ENCODE measurements at regions not wholly inside any gene's neighbourhood (a gene's known extent, or its start where the extent isn't known, plus 50 kb on each side); places are given as distances from the start of the nearest gene placed in this dataset.
A peak's percentile ranks its signal among the peaks of the same experiment; 100 is the strongest.
"Not testable (repeated sequence)": the region's sequence is repeated elsewhere in the genome, so short reads cannot be mapped to it uniquely, and the experiment has no call there.

DNA sequence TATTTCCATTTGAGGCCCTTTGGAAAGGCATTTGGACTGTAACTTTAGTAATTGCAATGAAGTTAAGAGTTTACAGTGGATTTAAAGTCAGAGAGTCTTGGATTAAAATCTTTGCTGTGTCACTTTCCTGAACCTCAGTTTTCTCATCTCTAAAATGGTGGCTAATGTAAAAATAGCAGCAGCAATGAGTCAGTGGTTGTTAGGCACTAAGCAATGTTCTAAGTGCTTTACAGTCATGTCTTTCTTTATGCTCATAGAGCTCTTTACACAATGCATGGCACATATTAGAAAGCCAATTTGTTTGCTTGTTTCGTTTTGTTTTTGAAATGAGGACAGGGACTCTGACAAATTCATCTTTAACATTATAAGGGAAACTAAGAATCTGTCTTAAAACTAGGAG, 222.7 kb upstream of the DNAJC19 start:
- H3K4me3 ChIP-seq (ENCODE audit: low read depth in 1 of 3, low read length in 3 of 3), result no peak overlapping the region
- no peak for DNase-seq
- H3K36me3 ChIP-seq (ENCODE audit: control insufficient read depth in 3 of 3, insufficient read depth in 2 of 3, low read depth in 1 of 3, low read length in 3 of 3), result no peaks in the 10 kb centered on the region
- H3K27me3 ChIP-seq (ENCODE audit: control insufficient read depth in 3 of 3, insufficient read depth in 3 of 3, low read length in 3 of 3), result no peaks in the 10 kb centered on the region
- no peak overlapping the region for H3K27ac ChIP-seq (ENCODE audit: low read depth in 1 of 3, low read length in 2 of 3)
- no peak for FAIRE-seq
- no peaks in the 10 kb centered on the region for H3K9me3 ChIP-seq (ENCODE audit: control insufficient read depth in 2 of 2, insufficient read depth in 1 of 2, low read depth in 1 of 2, low read length in 1 of 2)
- H3K4me1 ChIP-seq (ENCODE audit: control insufficient read depth in 3 of 3, insufficient read depth in 2 of 3, low read depth in 1 of 3, low read length in 2 of 3), result no peaks in the 10 kb centered on the region
- 52 to 66% (median 52%) methylated on average over 1 of the region's 1 CpG for WGBS, 3 donors

DNA sequence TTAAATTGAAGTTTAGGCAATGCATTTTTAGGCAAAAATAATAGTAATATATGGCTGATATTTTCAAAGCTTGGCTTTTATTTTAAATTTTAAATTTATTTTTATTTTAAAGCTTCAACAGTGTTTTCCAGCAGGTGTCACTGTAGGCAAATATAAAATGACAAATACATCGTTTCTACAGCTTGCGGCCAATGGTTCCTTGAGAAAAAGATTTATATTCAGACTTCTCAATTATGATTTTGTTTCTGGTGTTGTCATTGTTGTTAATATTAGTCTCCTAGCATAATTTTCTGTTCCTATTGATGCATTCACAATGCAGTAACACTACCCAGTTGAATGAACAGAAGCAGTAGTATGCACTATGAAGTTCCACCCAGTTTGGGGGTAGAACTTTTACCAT, 220.7 kb upstream of the DNAJC19 start:
- DNase-seq, result no peak
- Histone ChIP-seq H3K27ac (ENCODE audit: low read depth in 1 of 3, low read length in 2 of 3) (no peak overlapping the region), H3K27me3 (ENCODE audit: control insufficient read depth in 3 of 3, insufficient read depth in 3 of 3, low read length in 3 of 3) (no peaks in the 10 kb centered on the region), H3K36me3 (ENCODE audit: control insufficient read depth in 3 of 3, insufficient read depth in 2 of 3, low read depth in 1 of 3, low read length in 3 of 3) (no peaks in the 10 kb centered on the region), H3K9me3 (ENCODE audit: control insufficient read depth in 2 of 2, insufficient read depth in 1 of 2, low read depth in 1 of 2, low read length in 1 of 2) (no peaks in the 10 kb centered on the region), H3K4me3 (ENCODE audit: low read depth in 1 of 3, low read length in 3 of 3) (no peak overlapping the region), H3K4me1 (ENCODE audit: control insufficient read depth in 3 of 3, insufficient read depth in 2 of 3, low read depth in 1 of 3, low read length in 2 of 3) (no peaks in the 10 kb centered on the region)
- WGBS, 3 donors, result 8 to 14% (median 11%) methylated on average over 2 of the region's 2 CpGs
- no peak for FAIRE-seq

DNA sequence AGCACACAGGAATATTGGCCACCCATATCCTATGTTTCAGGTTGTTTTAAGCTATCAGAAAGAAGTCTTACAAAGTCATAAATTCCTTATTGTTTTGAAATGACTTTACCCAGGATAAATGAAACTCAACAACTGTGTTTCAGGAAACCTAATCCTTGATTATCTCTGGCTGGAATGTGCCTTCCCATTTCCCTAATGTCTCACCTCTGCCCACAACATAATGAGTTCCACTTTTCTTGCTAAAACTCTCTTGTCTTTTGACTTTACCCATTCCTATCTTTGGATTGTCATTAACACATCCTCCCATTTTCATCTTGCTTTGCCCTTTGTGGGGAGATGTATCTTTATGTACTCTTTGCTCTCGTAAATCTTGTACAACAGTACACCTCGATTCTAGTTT, 200.0 kb upstream of the DNAJC19 start:
- DNase-seq (no peak), FAIRE-seq (no peak)
- 60 to 76% (median 67%) methylated on average over 2 of the region's 2 CpGs for WGBS, 3 donors
- Histone ChIP-seq H3K27ac (ENCODE audit: low read depth in 1 of 3, low read length in 2 of 3) (no peak overlapping the region), H3K9me3 (ENCODE audit: control insufficient read depth in 2 of 2, insufficient read depth in 1 of 2, low read depth in 1 of 2, low read length in 1 of 2) (no peaks in the 10 kb centered on the region), H3K4me1 (ENCODE audit: control insufficient read depth in 3 of 3, insufficient read depth in 2 of 3, low read depth in 1 of 3, low read length in 2 of 3) (no peaks in the 10 kb centered on the region), H3K4me3 (ENCODE audit: low read depth in 1 of 3, low read length in 3 of 3) (no peak overlapping the region), H3K36me3 (ENCODE audit: control insufficient read depth in 3 of 3, insufficient read depth in 2 of 3, low read depth in 1 of 3, low read length in 3 of 3) (peaks cover 0 to 3% (median 0%) of the 10 kb centered on the region in 3 donors), H3K27me3 (ENCODE audit: control insufficient read depth in 3 of 3, insufficient read depth in 3 of 3, low read length in 3 of 3) (no peaks in the 10 kb centered on the region)

DNA sequence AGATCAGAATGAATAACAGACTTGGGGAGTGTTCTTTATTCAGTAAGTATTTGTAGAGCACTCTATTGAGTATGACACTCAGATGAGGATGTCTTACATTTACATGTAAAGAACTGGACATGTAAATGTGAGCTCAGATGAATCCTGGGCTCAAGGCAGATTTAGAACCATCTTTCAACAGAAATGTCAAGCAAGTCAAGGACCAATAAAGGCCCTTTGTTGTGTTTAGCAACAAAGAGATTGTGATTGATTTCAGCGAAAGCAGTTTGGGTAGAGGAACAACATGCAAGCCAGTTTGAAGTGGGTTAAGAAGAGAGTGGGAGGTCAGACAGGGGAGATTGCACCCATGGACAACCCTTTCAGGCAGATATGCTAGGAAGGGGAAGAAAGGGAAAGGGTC, 194.2 kb upstream of the DNAJC19 start:
- H3K4me3 ChIP-seq (ENCODE audit: low read depth in 1 of 3, low read length in 3 of 3), result no peak overlapping the region
- no peaks in the 10 kb centered on the region for H3K9me3 ChIP-seq (ENCODE audit: control insufficient read depth in 2 of 2, insufficient read depth in 1 of 2, low read depth in 1 of 2, low read length in 1 of 2)
- 92 to 96% (median 93%) methylated on average over 1 of the region's 1 CpG for WGBS, 3 donors
- FAIRE-seq (no peak), DNase-seq (no peak)
- H3K27me3 ChIP-seq (ENCODE audit: control insufficient read depth in 3 of 3, insufficient read depth in 3 of 3, low read length in 3 of 3), result no peaks in the 10 kb centered on the region
- H3K36me3 ChIP-seq (ENCODE audit: control insufficient read depth in 3 of 3, insufficient read depth in 2 of 3, low read depth in 1 of 3, low read length in 3 of 3), result peaks cover 0 to 3% (median 0%) of the 10 kb centered on the region in 3 donors
- no peaks in the 10 kb centered on the region for H3K4me1 ChIP-seq (ENCODE audit: control insufficient read depth in 3 of 3, insufficient read depth in 2 of 3, low read depth in 1 of 3, low read length in 2 of 3)
- H3K27ac ChIP-seq (ENCODE audit: low read depth in 1 of 3, low read length in 2 of 3), result no peak overlapping the region

DNA sequence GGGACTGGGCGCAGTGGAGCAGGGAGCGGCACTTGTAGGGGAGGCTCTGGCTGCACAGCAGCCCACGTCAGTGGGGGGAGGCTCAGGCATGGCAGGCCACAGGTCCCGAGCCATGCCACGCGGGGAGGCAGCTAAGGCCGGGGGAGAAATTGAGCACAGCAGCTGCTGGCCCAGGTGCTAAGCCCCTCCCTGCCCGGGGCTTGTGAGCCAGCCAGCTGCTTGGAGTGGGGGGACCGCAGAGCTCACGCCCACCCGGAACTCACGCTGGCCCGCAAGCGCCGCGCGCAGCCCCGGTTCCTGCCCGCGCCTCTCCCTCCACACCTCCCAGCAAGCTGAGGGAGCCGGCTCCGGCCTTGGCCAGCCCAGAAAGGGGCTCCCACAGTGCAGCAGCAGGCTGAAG, 193.5 kb upstream of the DNAJC19 start:
- not testable (repeated sequence) for DNase-seq; H3K9me3 ChIP-seq (ENCODE audit: control insufficient read depth in 2 of 2, insufficient read depth in 1 of 2, low read depth in 1 of 2, low read length in 1 of 2); FAIRE-seq; H3K36me3 ChIP-seq (ENCODE audit: control insufficient read depth in 3 of 3, insufficient read depth in 2 of 3, low read depth in 1 of 3, low read length in 3 of 3); H3K4me1 ChIP-seq (ENCODE audit: control insufficient read depth in 3 of 3, insufficient read depth in 2 of 3, low read depth in 1 of 3, low read length in 2 of 3); H3K27me3 ChIP-seq (ENCODE audit: control insufficient read depth in 3 of 3, insufficient read depth in 3 of 3, low read length in 3 of 3); H3K27ac ChIP-seq (ENCODE audit: low read depth in 1 of 3, low read length in 2 of 3); H3K4me3 ChIP-seq (ENCODE audit: low read depth in 1 of 3, low read length in 3 of 3)
- 91 to 93% (median 91%) methylated on average over 22 of the region's 22 CpGs for WGBS, 3 donors

DNA sequence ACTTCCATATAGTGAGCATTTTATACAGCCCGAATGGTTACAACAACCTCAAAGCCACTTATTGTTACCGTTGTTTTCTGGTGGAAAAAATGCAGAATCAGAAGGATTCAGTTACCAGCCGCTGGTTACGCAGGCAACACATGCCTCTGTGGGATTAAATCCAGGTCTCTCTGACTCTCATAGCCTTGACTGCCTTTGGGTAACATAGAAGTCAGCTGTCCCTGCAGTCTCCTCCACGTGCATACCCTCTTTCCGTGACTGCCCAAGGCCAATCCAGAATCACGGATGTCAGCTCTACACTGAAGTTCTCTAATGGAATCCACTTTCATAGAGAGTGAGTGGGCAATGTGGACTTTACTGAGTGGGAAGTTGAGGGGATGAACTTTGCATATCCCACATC, 189.5 kb upstream of the DNAJC19 start:
- H3K27ac ChIP-seq (ENCODE audit: low read depth in 1 of 3, low read length in 2 of 3), result no peak overlapping the region
- no peak for FAIRE-seq
- no peak overlapping the region for H3K4me3 ChIP-seq (ENCODE audit: low read depth in 1 of 3, low read length in 3 of 3)
- WGBS, 3 donors, result 71 to 84% (median 81%) methylated on average over 7 of the region's 7 CpGs
- no peaks in the 10 kb centered on the region for H3K36me3 ChIP-seq (ENCODE audit: control insufficient read depth in 3 of 3, insufficient read depth in 2 of 3, low read depth in 1 of 3, low read length in 3 of 3)
- H3K9me3 ChIP-seq (ENCODE audit: control insufficient read depth in 2 of 2, insufficient read depth in 1 of 2, low read depth in 1 of 2, low read length in 1 of 2), result no peaks in the 10 kb centered on the region
- no peaks in the 10 kb centered on the region for H3K27me3 ChIP-seq (ENCODE audit: control insufficient read depth in 3 of 3, insufficient read depth in 3 of 3, low read length in 3 of 3)
- no peak for DNase-seq
- H3K4me1 ChIP-seq (ENCODE audit: control insufficient read depth in 3 of 3, insufficient read depth in 2 of 3, low read depth in 1 of 3, low read length in 2 of 3), result no peaks in the 10 kb centered on the region

DNA sequence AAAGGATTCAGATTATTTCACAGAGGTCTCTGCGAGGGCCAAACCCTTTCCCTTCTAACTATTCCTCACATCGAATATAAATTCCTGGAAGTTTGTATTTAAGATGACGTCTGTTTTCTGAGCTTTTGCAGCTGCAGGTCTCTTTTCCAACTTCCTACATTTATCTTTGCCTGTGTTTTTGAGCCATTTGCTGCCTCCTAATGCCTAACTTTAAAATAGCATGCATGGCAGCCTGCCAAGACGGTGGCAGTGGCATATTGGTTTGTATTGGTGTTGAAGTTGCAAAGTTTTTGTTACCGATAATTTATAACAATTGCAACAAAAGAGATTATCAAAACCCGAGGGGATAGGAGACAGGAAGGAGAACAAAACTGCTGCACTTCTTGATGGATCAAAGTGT, 187.1 kb upstream of the DNAJC19 start:
- Histone ChIP-seq H3K4me1 (ENCODE audit: control insufficient read depth in 3 of 3, insufficient read depth in 2 of 3, low read depth in 1 of 3, low read length in 2 of 3) (no peaks in the 10 kb centered on the region), H3K9me3 (ENCODE audit: control insufficient read depth in 2 of 2, insufficient read depth in 1 of 2, low read depth in 1 of 2, low read length in 1 of 2) (no peaks in the 10 kb centered on the region), H3K4me3 (ENCODE audit: low read depth in 1 of 3, low read length in 3 of 3) (no peak overlapping the region), H3K27ac (ENCODE audit: low read depth in 1 of 3, low read length in 2 of 3) (no peak overlapping the region), H3K36me3 (ENCODE audit: control insufficient read depth in 3 of 3, insufficient read depth in 2 of 3, low read depth in 1 of 3, low read length in 3 of 3) (no peaks in the 10 kb centered on the region), H3K27me3 (ENCODE audit: control insufficient read depth in 3 of 3, insufficient read depth in 3 of 3, low read length in 3 of 3) (no peaks in the 10 kb centered on the region)
- 6 to 14% (median 12%) methylated on average over 6 of the region's 6 CpGs for WGBS, 3 donors
- no peak for FAIRE-seq
- DNase-seq, result peak; percentile 44 to 46

DNA sequence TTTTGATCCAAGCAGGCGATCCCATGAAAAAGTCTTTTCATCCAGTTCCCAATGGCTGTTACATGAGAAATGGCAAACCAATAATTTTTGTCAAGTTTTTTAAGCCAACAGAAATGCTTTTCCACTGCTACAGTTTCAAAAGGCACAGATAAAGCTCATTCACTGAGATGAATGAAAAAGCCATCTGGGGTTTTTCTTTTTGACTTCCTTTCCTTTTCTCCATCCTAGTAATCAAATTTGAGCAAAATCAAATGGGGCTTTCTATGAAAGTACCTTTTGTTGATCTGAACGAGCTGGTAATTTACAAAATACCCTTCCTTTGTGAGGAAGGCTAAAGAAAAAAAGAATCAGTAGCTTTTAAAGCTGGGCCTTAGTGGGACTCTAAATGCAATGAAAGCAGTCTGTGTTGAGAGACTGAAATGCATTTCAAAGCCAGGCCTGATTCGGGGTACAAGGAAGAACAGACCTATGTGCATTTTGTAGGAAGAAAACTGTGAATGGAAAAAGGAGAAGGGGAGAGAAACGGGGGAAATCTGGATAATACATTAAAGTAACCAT, 185.2 kb upstream of the DNAJC19 start:
- Histone ChIP-seq H3K4me3 (ENCODE audit: low read depth in 1 of 3, low read length in 3 of 3) (no peak overlapping the region), H3K9me3 (ENCODE audit: control insufficient read depth in 2 of 2, insufficient read depth in 1 of 2, low read depth in 1 of 2, low read length in 1 of 2) (no peaks in the 10 kb centered on the region), H3K4me1 (ENCODE audit: control insufficient read depth in 3 of 3, insufficient read depth in 2 of 3, low read depth in 1 of 3, low read length in 2 of 3) (no peaks in the 10 kb centered on the region), H3K36me3 (ENCODE audit: control insufficient read depth in 3 of 3, insufficient read depth in 2 of 3, low read depth in 1 of 3, low read length in 3 of 3) (no peaks in the 10 kb centered on the region), H3K27ac (ENCODE audit: low read depth in 1 of 3, low read length in 2 of 3) (no peak overlapping the region), H3K27me3 (ENCODE audit: control insufficient read depth in 3 of 3, insufficient read depth in 3 of 3, low read length in 3 of 3) (no peaks in the 10 kb centered on the region)
- FAIRE-seq (no peak), DNase-seq (no peak)
- 47 to 62% (median 55%) methylated on average over 4 of the region's 4 CpGs for WGBS, 3 donors

DNA sequence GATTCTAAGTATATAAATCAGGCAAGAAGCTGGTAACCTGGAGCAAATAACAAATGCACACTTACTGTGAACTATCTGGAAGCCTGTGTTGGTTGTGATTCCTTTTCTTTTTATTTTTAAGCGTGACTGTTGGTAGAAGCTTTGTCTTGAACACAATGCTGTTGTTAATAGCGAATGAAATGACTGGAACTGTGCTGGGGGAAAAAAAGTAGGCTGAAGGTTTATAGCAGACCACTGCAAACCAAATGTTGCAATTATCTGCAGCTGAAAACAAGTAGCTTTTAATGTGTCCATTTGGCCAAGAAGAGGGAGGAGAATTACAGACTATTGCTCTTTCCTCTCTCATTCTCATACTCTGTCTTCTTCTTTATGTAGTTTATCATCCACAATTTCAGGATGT, 184.5 kb upstream of the DNAJC19 start:
- FAIRE-seq (no peak), DNase-seq (no peak)
- Histone ChIP-seq H3K27me3 (ENCODE audit: control insufficient read depth in 3 of 3, insufficient read depth in 3 of 3, low read length in 3 of 3) (no peaks in the 10 kb centered on the region), H3K4me3 (ENCODE audit: low read depth in 1 of 3, low read length in 3 of 3) (no peak overlapping the region), H3K9me3 (ENCODE audit: control insufficient read depth in 2 of 2, insufficient read depth in 1 of 2, low read depth in 1 of 2, low read length in 1 of 2) (no peaks in the 10 kb centered on the region), H3K4me1 (ENCODE audit: control insufficient read depth in 3 of 3, insufficient read depth in 2 of 3, low read depth in 1 of 3, low read length in 2 of 3) (no peaks in the 10 kb centered on the region), H3K27ac (ENCODE audit: low read depth in 1 of 3, low read length in 2 of 3) (no peak overlapping the region), H3K36me3 (ENCODE audit: control insufficient read depth in 3 of 3, insufficient read depth in 2 of 3, low read depth in 1 of 3, low read length in 3 of 3) (no peaks in the 10 kb centered on the region)
- WGBS, 3 donors, result 74 to 80% (median 76%) methylated on average over 2 of the region's 2 CpGs
